ENCODE measurements at regions not wholly inside any gene's neighbourhood (a gene's known extent, or its start where the extent isn't known, plus 50 kb on each side); places are given as distances from the start of the nearest gene placed in this dataset.

DNA sequence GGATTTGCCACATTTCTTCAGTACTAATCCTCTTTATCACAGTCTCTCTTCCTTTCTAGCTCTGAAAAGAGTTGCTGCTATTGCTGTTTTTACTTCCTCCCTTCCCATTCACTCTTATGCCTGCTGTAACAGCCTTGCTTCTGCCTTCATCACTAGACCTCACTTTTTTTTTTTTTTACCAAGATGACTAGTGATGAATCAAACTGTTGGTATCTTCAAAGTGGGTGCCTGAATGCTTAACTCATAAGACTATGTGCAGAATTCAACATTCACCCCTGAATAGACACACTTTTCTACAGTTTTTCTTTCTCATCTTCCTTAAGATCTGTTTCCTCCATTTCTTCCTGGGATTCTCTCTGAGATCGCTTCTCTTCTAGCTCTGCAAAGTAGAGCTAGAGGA, 217.2 kb upstream of the HTR2A start:
- Histone ChIP-seq H3K4me3 (ENCODE audit: low read length in 2 of 2) (no peak overlapping the region), H3K27me3 (ENCODE audit: control insufficient read depth in 2 of 2, insufficient read depth in 2 of 2, low read length in 2 of 2) (no peaks in the 10 kb centered on the region), H3K9ac (ENCODE audit: low read depth in 1 of 2, low read length in 2 of 2) (no peak overlapping the region), H3K9me3 (ENCODE audit: control insufficient read depth in 2 of 2, low read length in 2 of 2) (peaks cover 0 to 2% of the 10 kb centered on the region in 2 donors), H3K4me1 (ENCODE audit: control insufficient read depth in 2 of 2, insufficient read depth in 2 of 2, low read length in 2 of 2) (no peaks in the 10 kb centered on the region), H3K27ac (ENCODE audit: low read depth in 2 of 2, low read length in 2 of 2) (no peak overlapping the region), H3K36me3 (ENCODE audit: control insufficient read depth in 2 of 2, insufficient read depth in 2 of 2, low read length in 2 of 2) (no peaks in the 10 kb centered on the region)

DNA sequence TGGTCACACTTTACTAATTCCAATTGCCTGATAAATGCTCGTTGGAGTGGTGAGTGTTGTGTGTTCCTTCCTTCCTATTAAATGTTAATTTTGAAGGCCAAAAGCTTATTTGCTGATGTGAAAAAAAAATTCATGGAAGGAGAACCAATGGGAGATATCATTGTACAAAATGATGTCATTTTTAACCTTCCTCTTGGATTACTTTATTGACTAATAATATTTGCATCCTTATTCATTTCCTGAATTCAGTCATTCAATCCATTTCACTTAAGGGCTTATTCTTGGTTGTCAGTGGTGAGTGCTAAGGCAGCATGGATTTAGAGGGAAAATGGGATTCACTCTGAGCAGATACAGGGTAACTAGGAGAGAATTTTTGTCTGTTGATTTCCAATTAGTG, 216.0 kb upstream of the HTR2A start:
- H3K27ac ChIP-seq (ENCODE audit: low read depth in 2 of 2, low read length in 2 of 2) = no peak overlapping the region
- no peaks in the 10 kb centered on the region for H3K27me3 ChIP-seq (ENCODE audit: control insufficient read depth in 2 of 2, insufficient read depth in 2 of 2, low read length in 2 of 2)
- H3K4me1 ChIP-seq (ENCODE audit: control insufficient read depth in 2 of 2, insufficient read depth in 2 of 2, low read length in 2 of 2) = no peaks in the 10 kb centered on the region
- no peaks in the 10 kb centered on the region for H3K36me3 ChIP-seq (ENCODE audit: control insufficient read depth in 2 of 2, insufficient read depth in 2 of 2, low read length in 2 of 2)
- no peak overlapping the region for H3K4me3 ChIP-seq (ENCODE audit: low read length in 2 of 2)
- H3K9me3 ChIP-seq (ENCODE audit: control insufficient read depth in 2 of 2, low read length in 2 of 2) = peaks cover 0 to 2% of the 10 kb centered on the region in 2 donors
- H3K9ac ChIP-seq (ENCODE audit: low read depth in 1 of 2, low read length in 2 of 2) = no peak overlapping the region

DNA sequence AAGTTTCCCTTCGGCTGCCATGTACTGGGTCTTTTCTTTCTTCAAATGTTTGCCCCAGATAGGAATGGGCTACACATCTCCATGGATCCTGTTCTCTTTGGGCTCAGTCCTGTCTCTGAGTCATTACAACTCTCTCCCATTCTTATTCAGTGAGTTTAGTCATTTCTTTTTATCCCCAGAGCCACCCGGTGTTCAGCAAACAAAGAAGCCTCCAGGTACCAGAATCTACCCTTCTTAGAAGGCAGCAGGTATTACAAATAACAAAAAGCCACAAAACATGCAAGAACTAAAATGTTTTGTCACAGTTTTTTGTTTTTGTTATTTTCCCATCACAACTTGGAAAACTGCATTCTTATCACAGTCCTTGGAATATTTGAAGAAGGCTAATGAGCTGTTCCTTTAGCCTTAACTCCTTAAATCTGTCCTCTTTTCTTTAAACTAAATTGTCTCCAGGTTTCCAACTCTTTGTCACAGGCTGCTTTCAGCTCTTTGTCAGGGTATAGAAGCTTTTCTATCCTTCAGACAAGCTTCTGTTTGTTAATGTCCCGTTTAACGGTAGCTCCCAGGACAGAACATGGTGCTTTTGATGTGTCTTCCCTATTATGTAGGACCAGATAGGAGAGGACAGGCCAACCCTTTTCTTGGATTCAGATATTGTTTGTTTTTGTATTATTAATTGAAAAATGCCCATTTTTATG, 215.5 kb upstream of the HTR2A start:
- no peak overlapping the region for H3K9ac ChIP-seq (ENCODE audit: low read depth in 1 of 2, low read length in 2 of 2)

DNA sequence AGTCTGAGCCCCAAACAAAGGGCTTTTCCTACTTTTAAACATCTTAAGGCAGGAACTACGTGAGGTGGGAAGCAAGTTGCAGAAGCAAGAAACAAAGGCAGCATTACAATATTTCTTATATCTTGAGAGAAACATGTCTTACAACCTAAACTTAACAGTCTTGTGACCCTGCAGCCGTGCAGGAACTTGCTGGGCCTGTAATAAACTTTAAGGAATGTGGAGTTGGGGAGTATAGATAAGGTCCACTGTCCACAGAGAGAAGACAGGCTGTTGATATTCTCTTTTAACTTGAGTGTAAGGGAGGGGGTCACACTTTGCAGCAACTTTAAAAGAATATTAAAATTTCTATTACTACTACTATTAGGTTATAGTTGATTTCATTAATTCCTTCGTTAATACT, 214.6 kb upstream of the HTR2A start:
- Histone ChIP-seq H3K9me3 (ENCODE audit: control insufficient read depth in 2 of 2, low read length in 2 of 2) (peaks cover 0 to 2% of the 10 kb centered on the region in 2 donors), H3K27me3 (ENCODE audit: control insufficient read depth in 2 of 2, insufficient read depth in 2 of 2, low read length in 2 of 2) (no peaks in the 10 kb centered on the region), H3K27ac (ENCODE audit: low read depth in 2 of 2, low read length in 2 of 2) (no peak overlapping the region), H3K36me3 (ENCODE audit: control insufficient read depth in 2 of 2, insufficient read depth in 2 of 2, low read length in 2 of 2) (no peaks in the 10 kb centered on the region), H3K4me1 (ENCODE audit: control insufficient read depth in 2 of 2, insufficient read depth in 2 of 2, low read length in 2 of 2) (no peaks in the 10 kb centered on the region), H3K4me3 (ENCODE audit: low read length in 2 of 2) (no peak overlapping the region), H3K9ac (ENCODE audit: low read depth in 1 of 2, low read length in 2 of 2) (no peak overlapping the region)

More for the DNA sequence above, 215.5 kb upstream of the HTR2A start:
- no peaks in the 10 kb centered on the region for H3K36me3 ChIP-seq (ENCODE audit: control insufficient read depth in 2 of 2, insufficient read depth in 2 of 2, low read length in 2 of 2)
- H3K9me3 ChIP-seq (ENCODE audit: control insufficient read depth in 2 of 2, low read length in 2 of 2) = peaks cover 0 to 2% of the 10 kb centered on the region in 2 donors
- H3K27ac ChIP-seq (ENCODE audit: low read depth in 2 of 2, low read length in 2 of 2) = no peak overlapping the region
- H3K27me3 ChIP-seq (ENCODE audit: control insufficient read depth in 2 of 2, insufficient read depth in 2 of 2, low read length in 2 of 2) = no peaks in the 10 kb centered on the region
- H3K4me1 ChIP-seq (ENCODE audit: control insufficient read depth in 2 of 2, insufficient read depth in 2 of 2, low read length in 2 of 2) = no peaks in the 10 kb centered on the region
- H3K4me3 ChIP-seq (ENCODE audit: low read length in 2 of 2) = no peak overlapping the region

DNA sequence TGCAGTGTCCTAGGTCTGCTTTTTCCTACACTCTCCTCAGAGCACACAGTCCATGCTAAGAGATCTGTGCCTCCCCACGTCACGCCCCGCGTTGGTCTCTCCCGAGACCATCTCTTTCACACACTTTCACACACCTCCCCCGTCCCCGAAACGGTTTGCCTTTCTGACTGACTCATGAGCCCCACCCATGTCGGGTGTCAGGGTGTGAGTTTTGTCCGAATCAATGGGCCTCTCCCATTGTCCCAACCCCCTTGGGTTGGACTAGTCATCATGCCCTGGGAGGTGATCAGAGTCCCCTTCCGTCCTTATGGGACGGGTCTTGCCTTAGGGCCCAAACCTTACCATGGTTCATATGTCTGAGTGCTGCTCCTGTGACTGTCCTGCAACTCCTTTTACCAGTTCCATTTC, 214.0 kb upstream of the HTR2A start:
- peaks cover 0 to 2% of the 10 kb centered on the region in 2 donors for H3K9me3 ChIP-seq (ENCODE audit: control insufficient read depth in 2 of 2, low read length in 2 of 2)
- no peaks in the 10 kb centered on the region for H3K4me1 ChIP-seq (ENCODE audit: control insufficient read depth in 2 of 2, insufficient read depth in 2 of 2, low read length in 2 of 2)
- H3K9ac ChIP-seq (ENCODE audit: low read depth in 1 of 2, low read length in 2 of 2) = no peak overlapping the region
- H3K4me3 ChIP-seq (ENCODE audit: low read length in 2 of 2) = no peak overlapping the region
- no peak overlapping the region for H3K27ac ChIP-seq (ENCODE audit: low read depth in 2 of 2, low read length in 2 of 2)
- H3K36me3 ChIP-seq (ENCODE audit: control insufficient read depth in 2 of 2, insufficient read depth in 2 of 2, low read length in 2 of 2) = no peaks in the 10 kb centered on the region
- no peaks in the 10 kb centered on the region for H3K27me3 ChIP-seq (ENCODE audit: control insufficient read depth in 2 of 2, insufficient read depth in 2 of 2, low read length in 2 of 2)

DNA sequence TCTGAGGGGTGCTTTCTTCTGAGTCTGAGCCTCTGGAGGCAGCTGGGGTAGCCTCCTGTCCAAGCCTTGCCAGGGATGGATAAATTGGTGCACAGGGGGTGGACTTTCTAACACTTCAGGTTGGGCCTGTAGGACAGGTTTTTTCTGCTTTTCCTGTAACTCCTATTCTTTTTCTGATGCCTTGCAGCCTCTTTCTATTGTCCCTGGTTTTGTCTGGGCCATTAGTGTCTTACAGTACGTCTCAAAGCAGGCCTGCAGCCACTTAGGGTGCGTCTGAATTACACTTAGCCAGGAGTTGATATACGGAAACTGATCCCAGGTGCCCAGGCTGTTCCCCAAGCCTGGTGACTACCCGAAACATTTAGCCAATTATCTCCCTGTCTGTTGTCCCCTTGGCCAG, 213.3 kb upstream of the HTR2A start:
- no peaks in the 10 kb centered on the region for H3K27me3 ChIP-seq (ENCODE audit: control insufficient read depth in 2 of 2, insufficient read depth in 2 of 2, low read length in 2 of 2)
- no peak overlapping the region for H3K9ac ChIP-seq (ENCODE audit: low read depth in 1 of 2, low read length in 2 of 2)
- H3K9me3 ChIP-seq (ENCODE audit: control insufficient read depth in 2 of 2, low read length in 2 of 2) = peaks cover 0 to 2% of the 10 kb centered on the region in 2 donors
- H3K27ac ChIP-seq (ENCODE audit: low read depth in 2 of 2, low read length in 2 of 2) = no peak overlapping the region
- no peaks in the 10 kb centered on the region for H3K4me1 ChIP-seq (ENCODE audit: control insufficient read depth in 2 of 2, insufficient read depth in 2 of 2, low read length in 2 of 2)
- no peaks in the 10 kb centered on the region for H3K36me3 ChIP-seq (ENCODE audit: control insufficient read depth in 2 of 2, insufficient read depth in 2 of 2, low read length in 2 of 2)
- H3K4me3 ChIP-seq (ENCODE audit: low read length in 2 of 2) = no peak overlapping the region

DNA sequence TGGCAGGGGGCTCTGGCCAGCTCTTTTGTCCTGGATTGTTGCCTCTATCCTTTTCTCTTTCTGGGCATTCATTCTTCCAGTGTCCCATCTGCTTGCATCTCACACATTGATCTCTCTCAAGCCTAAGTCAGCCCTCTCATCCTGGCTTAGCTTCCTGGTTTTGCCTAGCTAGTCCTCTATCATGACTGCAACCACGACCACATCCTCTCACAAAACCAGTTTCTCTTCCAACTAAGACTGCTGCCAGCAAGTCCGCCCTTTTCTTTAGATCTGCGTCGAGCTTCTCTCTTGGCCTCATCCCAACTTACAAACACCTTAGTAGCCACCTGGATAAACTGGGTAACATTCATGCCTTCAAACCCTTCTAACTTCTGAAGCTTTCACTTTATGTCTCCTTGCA, 212.2 kb upstream of the HTR2A start:
- H3K4me3 ChIP-seq (ENCODE audit: low read length in 2 of 2) = no peak overlapping the region
- peaks cover 0 to 2% of the 10 kb centered on the region in 2 donors for H3K9me3 ChIP-seq (ENCODE audit: control insufficient read depth in 2 of 2, low read length in 2 of 2)
- H3K36me3 ChIP-seq (ENCODE audit: control insufficient read depth in 2 of 2, insufficient read depth in 2 of 2, low read length in 2 of 2) = no peaks in the 10 kb centered on the region
- no peak overlapping the region for H3K27ac ChIP-seq (ENCODE audit: low read depth in 2 of 2, low read length in 2 of 2)
- no peaks in the 10 kb centered on the region for H3K27me3 ChIP-seq (ENCODE audit: control insufficient read depth in 2 of 2, insufficient read depth in 2 of 2, low read length in 2 of 2)
- H3K9ac ChIP-seq (ENCODE audit: low read depth in 1 of 2, low read length in 2 of 2) = no peak overlapping the region
- H3K4me1 ChIP-seq (ENCODE audit: control insufficient read depth in 2 of 2, insufficient read depth in 2 of 2, low read length in 2 of 2) = no peaks in the 10 kb centered on the region

DNA sequence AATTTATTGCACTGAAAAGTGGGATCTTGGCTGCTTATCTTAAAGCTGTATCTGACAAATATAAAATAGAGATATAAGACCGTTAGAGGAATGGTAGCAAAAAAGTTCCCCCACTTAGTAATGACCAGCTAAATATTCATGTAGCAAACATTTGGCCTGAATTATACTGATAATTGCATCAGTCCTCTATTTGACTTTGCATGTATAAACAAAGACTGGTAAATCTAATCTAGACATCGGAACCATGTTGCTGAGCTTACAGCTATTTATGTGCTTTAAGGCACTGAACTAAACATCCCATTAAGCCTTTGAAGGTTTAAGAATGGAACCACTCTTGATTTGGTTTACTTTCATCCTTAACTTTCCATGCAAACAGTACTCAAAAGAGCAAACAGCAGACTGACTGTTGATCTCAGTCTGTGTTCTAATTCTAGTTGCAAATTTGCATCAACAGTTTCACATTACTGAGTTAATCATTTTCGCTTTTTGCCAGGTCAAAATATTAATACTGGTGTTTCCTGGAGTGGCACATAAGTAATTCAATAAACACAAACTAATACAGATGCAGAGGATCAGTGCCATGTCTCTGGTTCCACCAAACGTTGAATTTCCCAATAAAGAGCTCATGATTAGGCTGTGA, 203.5 kb upstream of the HTR2A start:
- H3K9ac ChIP-seq (ENCODE audit: low read depth in 1 of 2, low read length in 2 of 2) = no peak overlapping the region
- no peak overlapping the region for H3K4me3 ChIP-seq (ENCODE audit: low read length in 2 of 2)
- H3K36me3 ChIP-seq (ENCODE audit: control insufficient read depth in 2 of 2, insufficient read depth in 2 of 2, low read length in 2 of 2) = no peaks in the 10 kb centered on the region
- H3K4me1 ChIP-seq (ENCODE audit: control insufficient read depth in 2 of 2, insufficient read depth in 2 of 2, low read length in 2 of 2) = no peaks in the 10 kb centered on the region
- no peaks in the 10 kb centered on the region for H3K9me3 ChIP-seq (ENCODE audit: control insufficient read depth in 2 of 2, low read length in 2 of 2)
- no peak overlapping the region for H3K27ac ChIP-seq (ENCODE audit: low read depth in 2 of 2, low read length in 2 of 2)
- H3K27me3 ChIP-seq (ENCODE audit: control insufficient read depth in 2 of 2, insufficient read depth in 2 of 2, low read length in 2 of 2) = no peaks in the 10 kb centered on the region

DNA sequence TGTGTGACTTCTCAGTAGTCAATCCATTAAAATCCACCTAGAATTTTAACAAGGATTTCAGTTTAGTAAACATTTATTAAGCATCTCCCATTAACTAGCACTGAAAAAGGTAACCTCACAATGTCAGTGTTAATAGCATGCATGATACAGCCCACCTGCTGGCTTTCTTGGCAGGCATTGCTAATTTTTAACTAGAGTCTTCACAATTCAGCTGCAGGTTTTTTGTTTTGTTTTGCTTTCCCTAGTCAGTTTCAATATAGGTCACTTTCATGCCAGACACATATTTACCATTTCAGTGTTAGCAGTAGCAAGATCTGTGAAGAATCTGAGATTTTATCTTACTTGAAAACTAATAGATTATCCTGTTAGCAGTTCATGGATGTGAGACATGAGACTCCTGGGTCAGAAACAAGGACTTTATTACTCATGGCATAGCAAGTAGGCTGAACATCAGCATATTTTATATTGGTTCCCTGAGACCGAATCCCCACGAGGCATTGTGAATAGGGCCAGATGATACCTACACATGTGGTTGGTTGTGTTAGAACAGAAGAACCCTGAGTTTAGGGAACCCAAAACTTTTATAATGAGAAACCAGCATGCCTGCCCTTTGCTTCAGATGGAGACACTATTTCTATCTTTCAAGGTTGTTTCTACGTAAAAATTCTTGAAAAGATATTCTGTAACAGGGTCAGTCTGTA, 198.0 kb upstream of the HTR2A start:
- no peak overlapping the region for H3K27ac ChIP-seq (ENCODE audit: low read depth in 2 of 2, low read length in 2 of 2)
- no peaks in the 10 kb centered on the region for H3K27me3 ChIP-seq (ENCODE audit: control insufficient read depth in 2 of 2, insufficient read depth in 2 of 2, low read length in 2 of 2)
- no peaks in the 10 kb centered on the region for H3K9me3 ChIP-seq (ENCODE audit: control insufficient read depth in 2 of 2, low read length in 2 of 2)
- H3K36me3 ChIP-seq (ENCODE audit: control insufficient read depth in 2 of 2, insufficient read depth in 2 of 2, low read length in 2 of 2) = no peaks in the 10 kb centered on the region
- H3K4me1 ChIP-seq (ENCODE audit: control insufficient read depth in 2 of 2, insufficient read depth in 2 of 2, low read length in 2 of 2) = no peaks in the 10 kb centered on the region
- H3K4me3 ChIP-seq (ENCODE audit: low read length in 2 of 2) = no peak overlapping the region
- H3K9ac ChIP-seq (ENCODE audit: low read depth in 1 of 2, low read length in 2 of 2) = no peak overlapping the region

DNA sequence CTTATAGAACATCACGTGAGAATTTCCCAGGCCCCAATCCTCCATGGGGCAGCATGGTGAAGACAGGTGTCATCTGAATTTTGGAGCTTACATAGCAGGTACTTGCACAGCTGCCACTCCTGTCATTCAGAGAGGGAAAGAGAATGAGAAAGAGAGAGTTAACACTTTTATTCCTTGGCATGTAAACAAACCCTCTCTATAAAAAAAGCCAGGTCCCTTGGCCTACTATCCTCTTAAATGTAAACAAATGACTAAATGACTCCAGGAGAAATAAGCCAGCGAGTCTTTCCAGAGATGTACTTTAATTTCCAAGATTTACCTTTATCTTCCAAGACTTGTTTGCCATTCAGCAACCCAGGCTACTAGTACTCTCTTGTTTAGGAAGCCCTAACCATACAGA, 195.3 kb upstream of the HTR2A start:
- no peaks in the 10 kb centered on the region for H3K27me3 ChIP-seq (ENCODE audit: control insufficient read depth in 2 of 2, insufficient read depth in 2 of 2, low read length in 2 of 2)
- no peak overlapping the region for H3K27ac ChIP-seq (ENCODE audit: low read depth in 2 of 2, low read length in 2 of 2)
- H3K4me1 ChIP-seq (ENCODE audit: control insufficient read depth in 2 of 2, insufficient read depth in 2 of 2, low read length in 2 of 2) = no peaks in the 10 kb centered on the region
- H3K36me3 ChIP-seq (ENCODE audit: control insufficient read depth in 2 of 2, insufficient read depth in 2 of 2, low read length in 2 of 2) = no peaks in the 10 kb centered on the region
- H3K9me3 ChIP-seq (ENCODE audit: control insufficient read depth in 2 of 2, low read length in 2 of 2) = no peaks in the 10 kb centered on the region
- H3K4me3 ChIP-seq (ENCODE audit: low read length in 2 of 2) = no peak overlapping the region
- H3K9ac ChIP-seq (ENCODE audit: low read depth in 1 of 2, low read length in 2 of 2) = no peak overlapping the region
